Middle frontal gyrus (tissue), 1 donor: ENCODE measurements at regions not wholly inside any gene's neighbourhood (a gene's known extent, or its start where the extent isn't known, plus 50 kb on each side); places are given as distances from the start of the nearest gene placed in this dataset.

ENCODE experiments used
- DNase-seq: peaks from one replicate; pipeline ENCODE4 v3.0.0-alpha.2; 2015; ENCODE audit warnings: low spot score; ENCODE audit errors: extremely low spot score

DNA sequence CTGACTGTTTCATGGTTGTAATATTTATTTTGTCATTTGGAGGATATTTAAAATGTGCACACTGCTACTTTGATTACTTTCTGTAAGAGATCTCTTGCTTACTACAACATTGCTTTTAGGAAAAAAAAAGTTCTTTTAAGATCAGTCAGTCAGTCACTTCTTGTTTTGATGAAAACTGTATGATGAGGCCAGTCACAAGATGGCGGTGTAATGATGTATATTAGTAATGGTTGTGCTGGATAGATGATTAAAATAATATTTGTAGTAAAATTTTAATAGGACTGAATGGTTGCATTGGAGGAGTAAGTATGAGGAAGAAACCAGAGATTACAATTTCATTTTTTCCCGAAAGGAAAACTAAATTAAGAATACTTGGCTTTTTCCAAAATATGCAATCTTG is 2411.1 kb downstream of the PCDH9 start:
- no peak for DNase-seq

DNA sequence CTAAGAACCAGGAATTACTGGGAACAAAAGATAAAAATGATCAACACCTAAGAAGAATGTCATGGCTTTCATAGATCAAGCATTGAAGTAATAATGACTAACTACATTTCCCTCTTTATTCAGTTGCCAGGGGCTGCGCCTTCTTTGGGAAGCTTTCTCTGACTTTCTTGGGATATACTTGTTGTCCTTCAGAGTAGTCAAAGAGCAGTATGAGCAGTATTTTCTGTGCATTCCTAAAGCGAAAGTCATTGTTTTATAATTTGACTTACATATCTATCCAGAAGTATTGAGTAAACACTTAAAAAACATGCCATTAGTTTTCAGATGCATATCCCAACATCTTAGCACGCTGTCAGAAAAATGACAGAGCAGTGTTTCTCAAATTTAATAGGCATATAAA is 2412.4 kb downstream of the PCDH9 start:
- DNase-seq = no peak

DNA sequence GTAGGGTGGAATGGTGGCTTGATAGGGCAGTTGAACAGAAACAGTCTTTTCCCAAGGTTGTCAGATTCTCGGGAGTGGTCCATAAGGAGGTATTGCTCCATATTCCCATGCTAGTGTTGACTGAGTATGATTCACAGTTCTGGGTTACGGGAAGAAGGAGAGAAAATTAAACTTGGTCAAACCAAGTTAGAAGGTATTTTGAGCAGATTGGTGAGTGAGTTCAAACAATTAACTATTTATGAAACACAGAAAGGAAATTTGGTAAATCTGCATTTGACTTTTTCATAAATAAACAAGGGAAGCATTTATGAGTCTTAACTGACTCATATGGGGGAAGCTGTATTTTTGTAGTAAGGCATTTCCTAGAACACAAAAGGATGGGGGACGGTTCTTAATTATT is 2419.4 kb downstream of the PCDH9 start:
- no peak for DNase-seq

DNA sequence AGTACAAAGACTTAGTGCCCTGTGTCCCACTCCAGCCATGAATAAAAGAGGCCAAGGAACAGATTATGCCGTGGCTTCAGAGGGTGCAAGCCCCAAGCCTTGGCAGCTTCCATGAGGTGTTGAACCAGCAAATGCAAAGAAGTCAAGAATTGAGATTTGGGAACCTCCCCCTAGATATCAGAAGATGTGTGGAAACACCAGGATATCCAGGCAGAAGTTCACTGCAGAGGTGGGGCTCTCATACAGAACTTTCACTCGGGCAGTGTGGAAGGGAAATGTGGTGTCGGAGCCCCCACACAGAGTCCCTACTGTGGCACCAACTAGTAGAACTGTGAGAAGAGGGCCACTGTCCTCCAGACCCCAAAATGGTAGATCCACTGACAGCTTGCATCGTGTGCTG is 2421.4 kb downstream of the PCDH9 start:
- DNase-seq = no peak

DNA sequence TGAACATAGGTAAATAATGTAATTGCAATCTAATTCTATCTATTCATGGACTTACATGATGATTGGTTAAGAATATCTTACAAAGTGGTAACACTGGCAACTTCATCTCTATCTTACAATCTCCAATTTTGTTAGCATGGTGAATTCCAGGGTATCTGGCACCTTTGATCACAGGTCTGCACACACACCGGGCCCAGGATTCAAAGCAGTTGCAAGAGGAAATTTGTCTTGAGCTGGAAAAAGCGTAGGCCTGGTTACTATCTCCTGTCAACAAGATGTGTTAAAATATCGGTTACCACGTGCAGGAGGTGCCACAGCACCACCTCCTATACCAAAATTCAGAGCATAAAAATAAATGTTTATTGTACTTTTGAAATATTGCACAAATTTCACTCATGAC is 2428.4 kb downstream of the PCDH9 start:
- DNase-seq = no peak

DNA sequence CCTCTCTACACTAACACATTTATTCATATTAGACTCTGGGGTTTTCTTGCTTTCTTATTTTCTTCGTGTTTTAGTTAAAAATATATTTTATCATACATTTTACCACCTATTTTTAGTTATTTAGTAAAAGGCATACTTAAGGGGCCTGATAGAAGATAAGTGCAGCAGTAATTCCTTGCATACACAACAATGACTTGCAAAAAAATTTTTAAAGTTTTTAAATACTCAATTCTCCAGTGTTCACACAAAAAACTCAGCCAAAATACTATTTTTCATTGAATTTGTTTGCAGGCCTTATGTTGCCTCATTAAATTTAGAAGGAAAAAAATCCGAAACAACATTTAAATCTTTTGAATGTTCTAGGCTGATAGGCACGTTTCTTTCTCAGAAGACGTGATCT is 2431.7 kb downstream of the PCDH9 start:
- DNase-seq = no peak

DNA sequence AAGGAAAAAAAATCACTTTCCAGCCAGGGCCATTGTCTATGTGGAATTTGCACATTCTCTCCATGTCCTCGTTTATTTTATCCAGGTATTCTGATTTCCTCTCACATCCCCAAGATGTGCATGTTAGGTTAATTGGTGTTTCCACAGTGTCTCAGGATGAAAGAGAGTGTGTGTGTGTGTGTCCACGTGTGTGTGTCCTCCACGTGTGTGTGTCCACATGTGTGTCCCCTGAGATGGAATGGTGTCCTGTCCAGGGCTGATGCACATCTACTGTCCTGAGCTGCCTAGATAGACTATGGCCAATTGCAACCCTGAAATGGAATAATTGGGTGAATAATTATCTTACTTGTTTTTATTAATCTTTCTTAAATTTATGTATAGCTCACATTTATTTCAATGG is 2436.5 kb downstream of the PCDH9 start:
- DNase-seq = no peak

DNA sequence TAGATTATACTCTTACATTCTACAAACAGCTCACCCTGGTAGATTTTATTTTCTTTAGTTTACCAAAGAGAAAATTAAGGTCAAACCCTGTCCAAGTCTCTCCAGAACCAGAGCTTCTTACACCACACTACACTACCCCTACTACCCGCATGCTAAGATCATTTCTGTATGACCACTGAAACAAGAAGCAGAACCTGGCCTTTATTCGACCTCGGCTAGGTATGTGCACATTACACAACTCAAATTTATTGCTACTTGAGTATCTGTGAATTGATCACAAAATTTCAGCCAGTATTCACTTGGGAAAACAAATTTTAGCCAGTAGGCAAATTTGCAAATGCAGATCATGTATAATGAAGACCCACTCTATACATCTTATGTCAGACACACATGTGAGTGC is 2437.0 kb downstream of the PCDH9 start:
- no peak for DNase-seq

DNA sequence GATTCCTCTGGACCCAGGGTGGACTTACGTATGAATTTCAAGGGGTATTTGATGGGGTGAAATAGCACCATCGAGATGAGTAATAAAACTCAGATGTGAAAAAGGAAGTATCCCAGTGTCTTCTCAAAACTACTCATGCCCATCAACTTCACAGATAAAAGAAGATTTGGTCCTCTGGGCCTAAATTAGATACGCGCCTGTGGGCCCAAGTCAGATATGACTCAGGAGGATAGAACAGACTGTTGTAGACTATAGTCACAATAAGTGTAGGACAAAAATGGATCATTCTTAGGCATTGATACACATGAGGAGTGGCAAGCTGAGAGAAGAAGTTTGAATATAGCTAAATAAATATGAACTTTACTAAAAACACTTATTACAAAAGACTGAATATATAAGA is 2438.8 kb downstream of the PCDH9 start:
- DNase-seq = no peak

DNA sequence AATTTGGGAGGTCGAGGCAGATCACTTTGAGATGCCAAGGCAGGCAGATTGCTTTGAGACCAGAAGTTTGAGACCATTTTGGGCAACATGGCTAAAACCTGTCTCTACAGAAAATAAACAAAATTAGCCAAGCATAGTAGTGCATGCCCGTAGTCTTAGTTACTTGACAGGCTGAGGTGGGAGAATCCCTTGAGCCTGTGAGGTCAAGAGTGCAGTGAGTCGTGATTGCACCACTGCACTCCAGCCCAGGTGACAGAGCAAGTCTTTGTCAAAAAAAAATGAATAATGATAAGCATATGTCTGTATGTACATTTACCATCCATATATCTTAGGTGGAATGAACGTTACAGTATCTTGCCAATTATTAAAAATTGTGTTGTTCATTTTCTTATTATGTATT is 2447.7 kb downstream of the PCDH9 start:
- DNase-seq = no peak

DNA sequence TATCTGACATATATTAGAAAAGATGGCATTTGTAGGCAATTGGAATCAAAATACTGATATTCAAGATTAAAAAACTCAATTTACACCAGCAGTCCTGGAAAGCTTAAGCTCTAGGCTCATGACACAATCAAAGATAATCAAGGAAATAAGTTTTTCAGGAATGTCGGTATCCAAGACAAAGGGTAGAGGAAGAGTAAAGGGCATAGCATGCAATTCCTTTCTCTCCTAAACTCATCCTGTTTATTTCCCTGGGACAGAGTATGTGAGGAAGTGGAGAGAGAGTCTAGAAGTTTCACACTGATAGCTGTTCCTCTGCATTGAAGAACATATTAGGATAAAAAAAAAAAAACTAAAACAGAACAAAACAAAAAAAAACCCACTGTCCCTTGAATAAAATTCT is 2452.1 kb downstream of the PCDH9 start:
- DNase-seq = no peak

DNA sequence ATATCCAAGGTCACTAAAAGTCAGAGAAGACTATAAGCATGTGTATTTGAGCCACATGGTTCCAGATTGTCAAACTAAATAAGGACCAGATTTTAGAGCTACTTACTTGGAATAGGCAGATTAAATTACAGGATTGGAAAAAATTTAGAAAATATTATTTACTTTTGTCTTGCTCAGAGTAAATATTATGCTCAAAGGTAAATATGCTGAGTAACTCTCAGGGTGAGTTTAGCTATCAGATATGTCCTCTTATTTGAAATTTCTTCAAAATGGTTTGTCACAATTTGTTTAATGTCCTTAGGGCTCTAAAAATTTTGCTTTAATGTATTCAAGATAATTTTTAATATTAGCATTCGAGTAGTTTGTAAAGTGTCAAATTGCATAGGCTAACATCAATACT is 2455.2 kb downstream of the PCDH9 start:
- DNase-seq = no peak

DNA sequence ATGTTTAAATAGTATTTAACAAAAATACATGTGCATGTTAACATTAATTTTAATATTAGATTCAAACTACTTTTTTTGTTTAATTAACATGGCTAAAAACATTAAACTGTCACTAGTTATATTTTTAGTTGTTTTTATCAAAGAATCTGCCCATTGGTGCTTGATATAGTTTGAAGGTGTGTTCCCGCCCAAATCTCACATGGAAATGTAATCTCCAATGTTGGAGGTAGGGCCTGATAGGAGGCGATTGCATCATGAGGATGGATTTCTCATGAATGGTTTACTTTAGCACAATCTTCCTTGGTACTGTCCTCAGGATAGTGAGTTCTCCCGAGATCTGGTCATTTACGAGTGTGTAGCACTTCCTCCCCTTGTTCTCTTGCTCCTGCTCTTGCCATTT is 2459.4 kb downstream of the PCDH9 start:
- no peak for DNase-seq

DNA sequence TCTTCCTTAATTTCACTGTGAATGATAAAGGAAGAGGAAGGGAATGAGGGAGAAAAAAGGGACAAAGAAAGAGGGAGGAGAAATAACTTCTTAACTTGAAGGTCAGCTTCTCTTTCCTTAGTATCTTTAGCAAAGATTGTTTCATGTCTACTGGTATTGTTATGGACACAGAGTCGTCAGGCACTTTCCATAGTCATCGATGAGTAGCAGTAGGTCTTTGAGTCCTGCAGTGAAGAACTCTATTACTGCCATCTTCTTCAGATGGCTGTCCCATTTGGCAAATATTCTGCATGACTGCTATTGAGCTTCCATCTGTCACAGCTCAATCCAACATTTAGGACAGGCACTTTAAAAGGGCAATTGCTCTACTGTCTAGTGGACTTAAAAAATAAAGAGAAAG is 2463.1 kb downstream of the PCDH9 start:
- no peak for DNase-seq

DNA sequence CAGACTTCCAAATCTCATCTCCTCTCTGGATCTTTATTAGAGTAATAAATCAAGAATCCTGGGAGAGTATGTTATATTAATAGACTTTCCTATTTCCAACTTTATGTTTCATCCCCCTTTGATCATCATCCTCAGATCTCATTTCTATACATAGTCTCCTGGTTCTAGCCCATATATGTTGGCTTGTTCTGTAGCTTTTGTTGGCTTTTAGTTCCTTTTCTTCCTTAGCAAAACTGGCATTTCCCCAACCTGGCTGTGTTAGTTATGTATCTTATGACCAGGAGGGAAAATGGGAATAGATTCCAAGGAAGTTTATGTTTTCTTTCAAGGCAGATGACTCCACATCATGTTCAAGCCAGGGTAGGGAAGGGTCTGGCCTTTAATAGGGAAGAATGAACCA is 2464.5 kb downstream of the PCDH9 start:
- DNase-seq = no peak

DNA sequence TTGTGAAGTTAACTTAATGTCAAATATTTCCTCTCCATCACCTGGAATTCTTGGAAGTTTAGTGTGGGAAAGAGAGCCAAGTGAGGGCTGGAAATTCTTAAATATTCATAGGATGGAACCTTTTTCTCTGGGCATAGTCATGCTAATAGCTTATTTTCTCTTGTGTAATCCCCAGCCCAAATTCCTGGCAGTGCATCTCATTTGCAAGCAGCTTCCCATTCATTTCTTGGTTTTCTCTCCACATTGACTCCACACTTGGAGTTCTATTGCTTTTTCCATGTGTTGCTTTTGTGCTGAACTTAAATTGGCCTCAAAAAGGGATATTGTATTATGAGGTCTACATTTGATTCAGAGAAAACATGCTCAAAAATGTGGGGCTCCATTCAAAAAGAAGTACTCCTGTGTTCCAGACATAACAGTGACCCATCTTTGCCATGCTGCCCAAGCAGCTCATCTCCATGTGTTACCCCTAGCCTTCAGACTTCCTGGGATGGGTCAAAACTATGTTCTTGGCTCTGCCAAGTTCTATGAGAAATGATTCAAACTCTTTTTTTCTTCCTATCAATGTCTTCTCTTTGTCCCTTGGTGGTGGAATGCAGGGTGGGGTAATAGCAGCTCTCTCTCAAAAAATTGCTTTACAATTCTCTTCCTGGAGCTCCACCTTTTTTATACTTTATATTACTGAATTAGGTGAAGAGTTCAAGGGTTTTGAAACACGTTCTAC is 2471.5 kb downstream of the PCDH9 start:
- DNase-seq = no peak

DNA sequence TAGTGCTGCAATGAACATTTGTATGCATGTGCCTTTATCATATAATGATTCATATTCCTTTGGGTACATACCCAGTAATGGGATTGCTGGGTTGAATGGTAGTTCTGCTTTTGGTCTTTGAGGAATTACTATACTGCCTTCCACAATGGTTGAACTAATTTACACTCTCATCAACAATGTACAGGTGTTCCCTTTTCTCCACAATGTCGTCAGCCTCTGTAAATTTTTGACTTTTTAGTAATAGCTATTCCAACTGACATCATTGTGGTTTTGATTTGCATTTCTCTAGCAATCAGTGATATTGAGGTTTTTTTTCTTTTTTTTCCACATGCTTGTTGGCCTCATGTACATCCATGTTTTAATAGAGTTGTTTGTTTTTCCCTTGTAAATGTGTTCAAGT is 2473.5 kb downstream of the PCDH9 start:
- DNase-seq = no peak

DNA sequence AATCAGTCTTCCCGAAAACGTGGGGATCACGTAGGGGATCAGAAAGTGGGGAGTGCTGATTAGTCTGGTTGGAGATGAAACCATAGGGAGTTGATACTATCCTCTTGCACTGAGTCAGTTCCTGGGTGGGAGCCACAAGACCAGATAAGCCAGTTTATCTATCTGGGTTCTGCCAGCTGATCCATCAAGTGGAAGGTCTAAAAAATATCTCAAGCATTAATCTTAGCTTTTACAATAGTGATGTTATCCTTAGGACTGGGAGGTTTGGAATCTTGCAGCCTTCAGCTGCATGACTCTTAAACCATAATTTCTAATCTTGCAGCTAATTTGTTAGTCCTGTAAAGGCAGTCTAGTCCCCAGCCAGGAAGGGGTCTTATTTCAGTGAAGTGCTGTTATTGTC is 2474.2 kb downstream of the PCDH9 start:
- no peak for DNase-seq

DNA sequence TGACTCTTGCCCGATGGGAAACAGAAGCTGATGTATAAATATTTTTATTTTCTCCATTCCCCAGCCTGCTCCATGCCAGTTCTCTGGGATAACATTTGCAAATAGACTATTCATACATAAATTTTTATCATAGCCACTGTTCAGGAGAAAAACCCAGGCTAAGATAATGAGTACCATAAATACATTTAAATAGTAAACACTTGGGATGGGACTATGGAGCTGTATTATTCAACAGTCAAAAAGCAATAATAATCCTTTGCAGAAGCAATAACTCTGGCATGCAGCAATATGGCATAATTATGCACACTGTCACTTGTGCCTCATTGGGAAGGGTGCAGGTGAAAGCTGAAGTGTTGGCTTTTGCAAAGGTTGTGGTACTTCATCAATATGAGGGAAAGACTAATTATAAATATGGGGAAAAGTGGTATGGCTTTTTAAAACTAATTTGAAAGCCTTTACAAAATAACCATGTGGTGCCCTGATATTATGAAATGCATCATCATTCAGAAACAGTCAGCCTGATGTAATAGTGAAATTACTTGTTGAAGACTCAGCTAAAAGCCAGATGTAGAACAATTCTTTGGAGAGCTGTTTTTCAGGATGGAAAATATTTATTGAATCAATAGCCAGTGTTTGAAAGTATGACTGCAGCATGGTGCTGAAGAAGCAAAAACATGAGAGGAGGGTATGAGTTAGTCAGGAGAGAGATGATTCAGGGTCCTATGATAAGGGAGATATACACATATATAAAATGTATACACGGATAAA is 2476.7 kb downstream of the PCDH9 start:
- DNase-seq = no peak

DNA sequence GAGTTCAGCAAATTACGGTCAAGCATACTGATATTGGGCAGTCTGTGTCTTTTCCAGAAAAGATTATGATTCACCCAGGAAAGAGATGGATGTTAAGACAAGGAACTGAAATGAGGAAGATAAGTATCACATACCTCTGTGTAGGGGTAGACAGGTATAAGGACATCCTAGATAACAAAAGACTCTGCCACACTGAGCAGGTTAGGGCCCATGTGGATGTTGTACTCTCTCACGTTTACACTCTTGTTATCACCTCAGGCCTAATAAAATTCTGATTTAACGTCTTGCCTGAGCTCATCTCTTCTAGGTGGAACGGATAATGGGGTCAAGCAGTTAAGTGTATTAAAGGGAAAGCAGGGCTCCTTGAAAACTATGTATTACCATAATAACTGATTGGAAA is 2480.8 kb downstream of the PCDH9 start:
- DNase-seq = no peak

DNA sequence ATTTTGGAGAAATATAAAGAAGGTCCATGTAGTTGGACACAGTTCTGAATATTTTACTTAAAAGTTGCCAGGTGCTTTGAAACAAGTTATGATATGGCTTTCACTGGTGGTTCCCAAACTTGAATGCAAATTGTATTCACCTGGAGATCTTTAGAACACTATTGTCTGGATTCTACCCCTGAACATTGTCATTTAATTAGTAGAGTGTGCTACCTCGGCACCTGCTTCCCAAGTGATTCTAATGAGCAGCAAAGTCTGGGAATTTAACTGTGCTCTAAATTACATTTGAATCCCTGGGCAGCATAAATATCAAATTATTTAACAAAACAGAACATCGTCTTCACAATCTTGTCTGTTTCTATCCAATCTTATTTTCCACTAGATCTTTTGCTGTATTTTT is 2483.3 kb downstream of the PCDH9 start:
- DNase-seq = no peak

DNA sequence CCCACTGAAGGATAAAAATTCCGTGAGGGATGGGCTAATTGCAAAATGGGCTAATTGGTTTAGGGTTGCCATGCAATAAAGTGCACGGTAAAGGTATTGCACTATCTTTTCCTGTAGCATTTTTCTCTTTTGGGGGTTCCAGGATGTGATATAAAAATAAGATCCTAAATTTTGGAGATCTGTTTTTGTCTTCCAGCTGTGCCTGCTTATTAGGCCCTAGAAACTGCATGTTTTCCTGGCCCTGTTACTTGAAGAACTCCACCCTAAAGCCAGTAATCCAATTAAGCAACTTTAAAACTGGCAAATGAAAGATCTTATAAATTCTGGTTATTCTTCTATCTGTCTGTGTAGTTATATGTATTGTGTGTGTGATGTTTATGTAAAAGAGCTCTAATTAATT is 2489.6 kb downstream of the PCDH9 start:
- DNase-seq = no peak

DNA sequence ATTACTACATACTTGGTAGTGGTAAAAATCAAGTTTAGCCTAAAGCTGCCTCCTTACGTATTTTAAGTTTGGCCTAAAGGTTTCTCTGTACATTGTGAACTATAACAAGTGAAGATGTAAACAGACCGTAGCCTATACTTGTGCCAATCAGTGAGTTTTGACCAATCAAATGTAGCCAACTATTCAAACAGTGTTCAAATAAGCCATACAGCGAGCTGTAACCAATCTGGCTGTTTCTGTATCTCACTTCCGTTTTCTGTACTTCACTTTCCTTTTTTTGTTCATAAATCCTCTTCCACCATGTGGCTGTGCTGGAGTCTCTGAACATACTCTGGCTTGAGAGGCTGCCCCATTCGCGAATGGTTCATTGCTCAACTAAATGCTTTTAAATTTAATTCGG is 2504.6 kb downstream of the PCDH9 start:
- no peak for DNase-seq
